ENCODE measurements at regions not wholly inside any gene's neighbourhood (a gene's known extent, or its start where the extent isn't known, plus 50 kb on each side); places are given as distances from the start of the nearest gene placed in this dataset.
A peak's percentile ranks its signal among the peaks of the same experiment; 100 is the strongest.

DNA sequence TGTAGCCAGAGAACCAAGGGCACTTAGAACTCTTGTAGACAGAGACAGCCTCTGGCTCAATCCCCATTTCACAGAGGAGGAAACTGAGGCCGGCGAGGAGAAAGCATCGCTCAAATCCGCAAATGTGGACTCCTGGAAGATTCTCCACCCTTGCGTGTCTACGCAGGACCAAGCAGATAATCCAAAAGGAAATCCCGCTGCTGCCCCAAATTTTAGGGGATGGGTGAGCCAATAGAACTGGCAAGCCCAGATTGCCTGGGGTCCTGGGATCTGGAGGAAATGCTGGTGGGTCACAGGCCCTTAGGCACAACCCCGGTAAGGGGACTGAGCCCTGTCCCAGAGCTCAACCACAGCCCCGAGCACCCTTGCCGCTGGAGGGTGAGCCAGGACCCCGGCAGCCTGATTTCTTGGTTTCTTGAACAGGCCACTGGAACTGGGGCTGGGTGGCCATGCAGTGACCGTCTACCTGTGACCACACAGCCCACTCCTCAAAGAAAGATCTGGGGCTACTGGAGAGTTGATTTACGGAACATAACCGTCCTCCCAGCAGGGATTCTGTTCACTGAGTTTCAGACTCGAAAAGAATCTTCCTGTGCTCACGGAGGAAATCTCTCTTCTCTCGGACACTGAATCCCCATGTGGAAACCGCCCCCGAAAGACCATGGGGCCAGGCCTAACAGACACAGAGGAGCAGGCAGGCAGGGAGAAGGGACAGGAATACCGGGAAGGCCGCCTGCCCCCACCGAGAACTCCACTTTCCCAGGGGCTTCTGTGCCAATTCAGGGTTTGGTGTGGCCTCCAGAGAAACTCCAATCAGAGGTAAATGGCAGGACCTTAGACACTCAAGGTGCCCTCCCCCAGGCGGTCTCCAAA lies 238.4 kb downstream of the NPHP4 start:
- 85 to 90% methylated on average over 23 of the region's 23 CpGs for WGBS, 2 donors
- no peaks in the 10 kb centered on the region for H3K9me3 ChIP-seq
- DNase-seq: peak; percentile 38
- TF ChIP-seq POLR2A (IDR thresholded peaks at IDR 0.05): no peak
- no peak for TF ChIP-seq EP300 (IDR thresholded peaks at IDR 0.05)
- TF ChIP-seq, protein P1, sequence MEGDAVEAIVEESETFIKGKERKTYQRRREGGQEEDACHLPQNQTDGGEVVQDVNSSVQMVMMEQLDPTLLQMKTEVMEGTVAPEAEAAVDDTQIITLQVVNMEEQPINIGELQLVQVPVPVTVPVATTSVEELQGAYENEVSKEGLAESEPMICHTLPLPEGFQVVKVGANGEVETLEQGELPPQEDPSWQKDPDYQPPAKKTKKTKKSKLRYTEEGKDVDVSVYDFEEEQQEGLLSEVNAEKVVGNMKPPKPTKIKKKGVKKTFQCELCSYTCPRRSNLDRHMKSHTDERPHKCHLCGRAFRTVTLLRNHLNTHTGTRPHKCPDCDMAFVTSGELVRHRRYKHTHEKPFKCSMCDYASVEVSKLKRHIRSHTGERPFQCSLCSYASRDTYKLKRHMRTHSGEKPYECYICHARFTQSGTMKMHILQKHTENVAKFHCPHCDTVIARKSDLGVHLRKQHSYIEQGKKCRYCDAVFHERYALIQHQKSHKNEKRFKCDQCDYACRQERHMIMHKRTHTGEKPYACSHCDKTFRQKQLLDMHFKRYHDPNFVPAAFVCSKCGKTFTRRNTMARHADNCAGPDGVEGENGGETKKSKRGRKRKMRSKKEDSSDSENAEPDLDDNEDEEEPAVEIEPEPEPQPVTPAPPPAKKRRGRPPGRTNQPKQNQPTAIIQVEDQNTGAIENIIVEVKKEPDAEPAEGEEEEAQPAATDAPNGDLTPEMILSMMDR (IDR thresholded peaks at IDR 0.05): no peak
- H3K4me1 ChIP-seq: no peaks in the 10 kb centered on the region
- no peak overlapping the region for H3K4me3 ChIP-seq
- H3K36me3 ChIP-seq: no peaks in the 10 kb centered on the region
- intact Hi-C loops (cut with DNase I): no loop called here
- H3K27me3 ChIP-seq: peaks cover 0 to 32% (median 0%) of the 10 kb centered on the region in 3 donors
- no peak overlapping the region for H3K27ac ChIP-seq

DNA sequence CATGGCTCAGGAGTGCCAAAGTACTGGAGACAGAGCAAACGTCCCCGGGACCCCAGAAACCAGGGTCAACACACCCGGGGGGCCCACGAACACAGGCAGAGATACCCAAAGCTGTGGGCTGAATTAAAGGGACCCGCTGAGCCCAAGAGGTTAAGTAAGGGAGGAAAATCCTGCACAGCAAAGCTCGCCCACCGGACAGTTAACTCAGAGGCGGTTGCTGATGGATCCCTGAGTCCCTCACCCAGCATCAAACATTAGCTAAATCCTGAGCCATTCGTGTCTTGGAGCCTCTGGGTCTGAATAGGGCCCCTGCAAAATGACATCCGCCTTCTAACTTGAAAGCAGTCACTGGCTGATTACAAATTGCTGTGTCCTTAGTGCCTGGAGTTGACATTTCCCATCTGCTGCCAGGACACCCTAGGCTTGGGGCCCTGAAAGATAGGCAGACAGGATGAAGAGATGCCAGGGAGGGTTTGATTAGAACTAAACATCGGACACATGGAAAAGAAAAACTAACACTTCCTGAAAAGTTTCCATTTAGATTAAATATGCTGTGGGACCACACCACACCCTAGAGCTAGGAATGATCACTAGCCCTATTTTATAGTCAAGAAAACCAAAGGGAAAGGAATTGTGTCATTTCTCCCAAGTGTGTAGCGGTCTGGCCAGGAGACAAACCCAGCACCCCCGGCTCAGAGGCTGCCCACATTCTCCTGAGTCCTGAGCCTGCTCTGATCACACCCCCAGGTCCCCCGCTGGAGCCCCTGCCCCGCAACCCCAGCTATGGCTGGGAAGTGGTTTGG lies 239.3 kb downstream of the NPHP4 start:
- TF ChIP-seq EP300 (IDR thresholded peaks at IDR 0.05): no peak
- no peak for TF ChIP-seq POLR2AphosphoS5 (IDR thresholded peaks at IDR 0.05)
- TF ChIP-seq, protein P1 (IDR thresholded peaks at IDR 0.05): no peak
- TF ChIP-seq POLR2A (IDR thresholded peaks at IDR 0.05): no peak
- Histone ChIP-seq H3K27me3 (peaks cover 0 to 37% (median 0%) of the 10 kb centered on the region in 3 donors), H3K4me1 (no peaks in the 10 kb centered on the region), H3K27ac (no peak overlapping the region), H3K9me3 (no peaks in the 10 kb centered on the region), H3K4me3 (no peak overlapping the region), H3K36me3 (no peaks in the 10 kb centered on the region)
- 67 to 69% methylated on average over 15 of the region's 15 CpGs for WGBS, 2 donors
- peak; percentile 37 for DNase-seq
- intact Hi-C loops (cut with DNase I): no loop called here

DNA sequence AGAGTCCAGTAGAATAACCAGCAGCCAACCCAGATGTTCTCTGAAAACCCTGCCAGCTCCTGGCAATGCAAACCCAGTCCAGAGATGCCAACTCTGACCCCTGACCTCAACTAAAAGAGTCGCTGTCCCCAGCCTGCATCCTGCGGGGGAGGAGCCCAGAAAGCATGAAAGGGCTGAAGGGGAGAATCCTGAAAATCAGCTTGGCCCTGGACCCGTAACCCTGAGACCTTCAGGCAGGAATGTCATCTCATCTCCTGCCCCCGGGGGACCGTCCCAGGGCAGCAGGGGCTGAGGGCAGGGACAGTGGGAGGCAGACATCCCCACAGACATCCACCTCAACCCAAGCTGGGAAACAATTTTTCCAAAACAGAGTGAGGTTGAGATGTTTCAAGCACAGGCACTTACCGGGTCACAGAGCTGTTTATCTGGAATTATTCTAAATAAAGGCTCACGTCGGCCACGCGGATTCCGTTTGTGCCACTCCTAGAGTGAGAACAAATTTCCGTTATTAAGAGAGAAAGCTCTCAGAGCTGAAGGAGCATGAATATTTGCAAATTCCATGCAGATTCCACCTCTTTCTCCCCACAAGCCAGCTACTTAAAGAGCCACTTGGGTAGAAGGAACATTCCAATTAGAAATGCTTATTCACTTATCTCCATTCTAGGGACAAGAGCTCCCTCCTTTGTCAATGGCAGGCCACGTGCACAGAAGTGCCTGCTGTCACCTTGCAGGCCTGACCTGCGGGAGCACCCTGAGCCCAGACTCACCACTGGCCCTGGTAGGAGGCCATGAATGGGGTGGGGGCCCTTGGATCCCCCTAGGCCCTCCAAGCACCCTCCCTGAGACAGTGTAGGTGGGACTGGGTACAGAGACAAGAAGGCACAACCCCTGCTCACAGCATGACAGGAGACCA lies 240.1 kb downstream of the NPHP4 start:
- no peak overlapping the region for H3K27ac ChIP-seq
- WGBS, 2 donors: 53 to 69% methylated on average over 14 of the region's 14 CpGs
- no peaks in the 10 kb centered on the region for H3K36me3 ChIP-seq
- TF ChIP-seq EP300 (IDR thresholded peaks at IDR 0.05) (no peak), POLR2A (IDR thresholded peaks at IDR 0.05) (no peak), POLR2AphosphoS5 (IDR thresholded peaks at IDR 0.05) (no peak)
- TF ChIP-seq, protein P1 (IDR thresholded peaks at IDR 0.05): no peak
- peak; percentile 35 for DNase-seq
- intact Hi-C loops (cut with DNase I): no loop called here
- no peaks in the 10 kb centered on the region for H3K4me1 ChIP-seq
- H3K9me3 ChIP-seq: no peaks in the 10 kb centered on the region
- no peak overlapping the region for H3K4me3 ChIP-seq
- peaks cover 0 to 37% (median 0%) of the 10 kb centered on the region in 3 donors for H3K27me3 ChIP-seq

DNA sequence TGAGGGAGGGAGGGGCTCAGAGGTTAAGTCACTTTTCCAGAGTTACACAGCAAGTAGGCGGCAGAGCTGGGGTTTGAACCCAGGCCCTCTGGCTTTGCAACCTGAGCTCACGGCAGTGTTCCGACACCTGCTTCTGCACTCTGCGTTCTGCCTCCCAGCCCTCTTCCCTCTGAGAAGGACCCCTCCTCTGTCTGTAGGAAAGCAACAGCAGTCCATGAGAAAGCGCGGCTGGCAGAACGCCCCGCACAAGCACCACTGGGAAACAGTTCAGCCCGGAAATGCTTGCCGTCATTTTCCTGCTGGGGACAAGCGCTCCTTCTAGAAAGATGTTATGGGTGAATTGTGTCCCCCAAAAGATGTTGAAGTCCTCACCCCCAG lies 241.1 kb downstream of the NPHP4 start:
- intact Hi-C loops (cut with DNase I): no loop called here
- DNase-seq: peak; percentile 30

More for the DNA sequence above, 241.1 kb downstream of the NPHP4 start:
- Histone ChIP-seq H3K36me3 (no peaks in the 10 kb centered on the region), H3K9me3 (no peaks in the 10 kb centered on the region), H3K4me3 (no peak overlapping the region), H3K27me3 (peaks cover 0 to 41% (median 4%) of the 10 kb centered on the region in 3 donors), H3K4me1 (no peaks in the 10 kb centered on the region), H3K27ac (no peak overlapping the region)
- WGBS, 2 donors: 77 to 82% methylated on average over 11 of the region's 11 CpGs
- TF ChIP-seq POLR2A (IDR thresholded peaks at IDR 0.05) (no peak), EP300 (IDR thresholded peaks at IDR 0.05) (no peak), POLR2AphosphoS5 (IDR thresholded peaks at IDR 0.05) (no peak)
- TF ChIP-seq, protein P1 (IDR thresholded peaks at IDR 0.05): no peak
